ENCODE measurements at regions not wholly inside any gene's neighbourhood (a gene's known extent, or its start where the extent isn't known, plus 50 kb on each side); places are given as distances from the start of the nearest gene placed in this dataset.
"Not testable (repeated sequence)": the region's sequence is repeated elsewhere in the genome, so short reads cannot be mapped to it uniquely, and the experiment has no call there.

DNA sequence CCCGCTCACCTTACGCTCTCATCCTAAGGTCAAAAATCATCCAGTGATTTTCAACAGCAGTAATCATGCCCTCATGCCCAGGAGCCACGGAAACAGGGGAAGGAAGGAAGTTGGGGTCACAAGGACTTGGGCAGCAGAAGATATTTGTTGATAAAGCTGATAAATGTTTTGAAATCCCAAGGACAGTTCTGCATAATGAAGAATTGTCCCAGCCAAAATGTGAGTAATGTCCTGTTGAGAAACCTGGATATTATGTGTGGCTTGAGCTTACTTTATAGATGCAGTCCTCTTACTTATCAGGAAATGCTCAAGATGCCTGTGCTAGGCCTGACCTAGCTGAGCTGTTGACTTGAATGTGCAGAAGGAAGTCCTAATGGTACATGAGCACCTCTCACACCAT, 263.0 kb upstream of the ZFP42 start:
- DNase-seq, result no peak

DNA sequence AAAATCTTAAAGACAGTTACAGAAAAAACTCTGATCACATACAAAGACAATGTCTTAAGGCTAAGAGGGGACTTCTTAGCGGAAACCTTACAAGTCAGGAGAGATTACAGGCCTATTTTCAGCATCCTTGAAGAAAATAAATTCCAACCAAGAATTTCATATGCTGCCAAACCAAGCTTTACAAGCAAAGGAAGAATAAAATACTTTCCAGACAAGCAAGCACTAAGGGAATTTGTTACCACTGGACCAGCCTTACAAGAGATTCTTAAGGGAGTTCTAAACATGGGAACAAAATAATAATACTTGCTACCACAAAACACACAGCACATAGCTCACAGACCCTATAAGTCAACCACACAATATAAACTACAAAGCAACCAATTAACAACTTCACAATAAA, 255.8 kb upstream of the ZFP42 start:
- no peak for DNase-seq

DNA sequence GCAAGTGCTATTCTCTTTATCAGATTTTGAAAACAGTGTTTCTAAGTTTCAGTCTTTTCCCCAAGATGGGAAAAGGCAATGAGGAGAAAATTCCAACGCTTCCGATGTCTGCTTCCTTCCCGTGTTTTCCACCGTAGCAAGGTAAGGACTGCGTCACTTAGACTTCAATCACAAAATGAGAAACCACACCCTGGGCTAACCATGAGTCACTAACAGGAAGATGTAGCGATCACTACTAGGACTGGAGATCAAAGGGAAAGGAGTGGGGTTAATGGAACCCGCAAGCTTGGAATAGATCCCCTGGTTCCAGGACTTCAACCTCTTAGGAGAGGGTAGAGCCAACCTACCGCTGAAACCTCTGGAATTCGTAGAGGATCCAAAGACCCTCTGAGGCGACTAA, 250.7 kb upstream of the ZFP42 start:
- no peak for DNase-seq

DNA sequence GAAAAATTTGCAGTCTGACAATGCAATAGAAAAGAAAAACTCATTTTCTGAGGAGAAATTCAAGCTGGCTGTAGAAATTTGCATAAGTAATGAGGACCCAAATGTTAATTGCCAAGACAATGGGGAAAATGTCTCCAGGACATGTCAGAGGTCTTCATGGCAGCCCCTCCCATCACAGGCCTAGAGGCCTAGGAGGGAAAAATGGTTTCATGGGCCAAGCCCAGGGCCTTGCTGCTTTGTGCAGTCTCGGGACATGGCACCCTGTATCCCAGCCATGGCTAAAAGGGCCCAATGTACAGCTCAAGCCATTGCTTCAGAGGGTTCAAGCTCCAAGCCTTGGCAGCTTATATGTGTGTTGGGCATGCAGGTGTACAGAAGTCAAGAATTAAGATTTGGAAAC, 244.9 kb upstream of the ZFP42 start:
- DNase-seq, result not testable (repeated sequence)

DNA sequence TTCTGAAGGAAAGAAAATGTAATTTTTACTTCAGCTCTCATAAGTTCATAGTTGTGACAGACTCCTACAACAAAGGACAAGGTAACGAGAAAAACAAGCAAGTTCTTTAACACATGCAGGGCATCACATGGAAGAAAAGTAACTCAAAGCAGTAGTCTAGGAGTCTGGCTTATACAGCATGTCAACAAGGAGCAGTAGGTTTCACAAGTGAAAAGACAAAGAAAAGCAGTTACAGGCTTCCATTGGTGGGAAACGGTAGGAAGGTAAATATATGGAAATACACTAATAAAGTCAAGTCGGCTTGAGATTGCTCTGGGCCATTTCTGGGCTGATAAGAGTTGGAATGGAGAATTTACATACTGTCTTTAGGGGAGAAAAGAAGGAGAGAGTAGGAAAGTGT, 228.4 kb upstream of the ZFP42 start:
- no peak for DNase-seq

DNA sequence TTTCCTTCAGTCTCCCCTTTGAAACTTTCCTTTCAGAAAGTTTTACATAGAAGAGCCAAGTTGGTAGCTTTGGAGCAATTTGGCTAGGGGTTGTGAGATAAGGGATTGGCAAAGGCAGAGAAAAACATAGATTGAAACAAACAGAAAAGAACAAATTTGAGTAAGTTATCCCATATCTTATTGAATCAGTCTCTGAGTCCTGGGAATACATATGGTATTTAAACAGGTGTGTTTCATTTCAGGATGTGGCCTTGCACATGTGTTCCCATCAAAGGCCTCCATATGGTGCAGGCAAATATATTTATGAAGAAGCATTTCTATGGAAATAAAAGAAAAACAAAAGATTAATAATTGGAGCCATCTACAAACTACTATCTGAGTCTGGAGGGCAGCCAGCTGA, 227.9 kb upstream of the ZFP42 start:
- no peak for DNase-seq

DNA sequence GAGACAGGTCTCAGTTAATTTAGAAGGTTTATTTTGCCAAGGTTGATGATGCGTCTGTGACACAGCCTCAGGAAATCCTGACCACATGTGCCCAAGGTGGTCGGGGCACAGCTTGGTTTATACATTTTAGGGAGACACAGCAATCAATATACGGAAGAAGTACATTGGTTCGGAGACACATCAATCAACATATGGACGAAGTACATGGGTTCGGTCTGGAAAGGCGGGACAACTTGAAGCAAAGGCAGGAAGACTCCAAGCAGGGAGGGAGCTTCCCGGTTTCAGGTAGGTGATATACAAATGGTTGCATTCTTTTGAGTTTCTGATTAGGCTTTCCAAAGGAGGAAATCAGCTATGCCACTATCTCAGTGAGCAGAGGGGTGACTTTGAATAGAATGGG, 225.2 kb upstream of the ZFP42 start:
- DNase-seq, result no peak

DNA sequence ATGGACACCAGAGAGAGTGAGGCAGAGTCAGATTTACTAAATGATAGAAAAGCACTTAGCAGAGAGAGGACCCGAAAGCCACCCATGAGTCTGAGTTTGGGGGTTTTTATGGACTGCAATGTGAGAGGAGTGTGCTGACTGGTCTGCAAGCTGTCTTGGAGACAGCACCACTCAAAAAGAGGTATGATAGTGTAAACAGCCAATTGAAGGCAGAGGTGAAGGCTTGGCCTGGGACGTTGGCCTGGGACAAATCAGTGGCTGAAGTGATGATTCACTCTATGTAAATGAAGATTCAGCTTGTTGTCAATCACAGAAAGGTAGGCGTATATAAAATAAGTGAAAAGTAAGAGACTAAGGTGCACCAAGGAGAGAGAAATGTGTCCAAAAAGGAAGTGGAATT, 217.6 kb upstream of the ZFP42 start:
- DNase-seq, result no peak

DNA sequence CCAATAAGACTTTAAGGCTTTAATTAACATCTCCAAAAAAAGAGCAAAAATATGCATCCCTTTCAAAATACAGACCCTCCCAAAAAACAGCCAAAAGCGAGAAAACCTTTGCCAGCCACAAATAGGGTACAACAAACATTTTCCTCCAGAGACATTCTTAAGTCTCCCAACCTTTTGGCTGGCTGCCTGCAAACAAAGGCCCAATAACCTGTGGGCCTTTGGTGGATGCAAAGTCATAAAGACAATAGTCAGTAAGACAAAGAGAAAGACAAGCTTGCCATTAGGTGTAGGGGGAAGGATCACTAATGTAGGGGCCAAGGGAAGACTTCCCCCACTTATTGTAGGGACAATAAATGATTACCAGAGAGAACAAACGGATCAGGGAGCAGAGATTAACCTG, 215.5 kb upstream of the ZFP42 start:
- no peak for DNase-seq

DNA sequence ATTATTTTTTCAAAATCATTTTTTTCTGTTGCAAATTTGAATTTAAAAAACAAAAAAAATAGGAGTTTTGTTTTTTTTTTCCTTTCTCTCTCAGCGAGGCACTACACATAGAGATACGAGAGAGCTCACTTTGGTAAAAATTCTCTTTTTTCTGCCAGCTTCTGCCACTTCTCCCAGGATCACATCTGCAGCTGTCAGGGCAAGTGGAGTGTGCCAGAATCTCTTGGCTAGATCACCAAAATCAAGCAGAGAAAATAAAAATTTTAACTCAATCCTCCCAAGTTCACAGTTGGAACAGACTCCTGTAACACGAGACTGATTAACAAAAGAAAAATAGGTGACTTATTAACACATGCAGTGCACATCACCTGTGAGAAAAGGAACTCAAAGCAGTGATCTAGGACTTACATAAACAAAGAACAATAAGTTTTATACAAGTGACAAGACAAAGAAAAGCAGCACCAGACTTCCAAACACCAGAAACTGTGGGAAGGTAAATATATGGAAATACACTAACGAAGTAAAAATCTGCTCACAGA, 213.2 kb upstream of the ZFP42 start:
- DNase-seq, result no peak

DNA sequence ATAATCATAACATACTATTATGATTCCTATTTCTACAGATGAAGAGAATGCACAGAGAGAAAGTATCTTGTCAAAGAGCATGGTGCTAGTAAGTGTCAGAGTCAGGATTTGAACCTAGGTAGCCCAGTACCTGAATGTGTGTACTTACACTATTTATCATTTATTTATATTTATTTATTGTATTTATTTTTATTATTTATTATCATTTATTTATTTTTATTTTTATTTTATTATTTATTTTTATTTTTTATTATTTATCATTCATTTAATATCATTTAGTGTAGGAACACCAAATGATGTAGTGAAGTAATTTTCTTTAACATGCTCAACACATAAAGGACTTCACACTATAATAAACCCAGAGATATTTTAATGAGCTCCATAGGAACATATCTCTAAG, 209.4 kb upstream of the ZFP42 start:
- DNase-seq, result no peak

DNA sequence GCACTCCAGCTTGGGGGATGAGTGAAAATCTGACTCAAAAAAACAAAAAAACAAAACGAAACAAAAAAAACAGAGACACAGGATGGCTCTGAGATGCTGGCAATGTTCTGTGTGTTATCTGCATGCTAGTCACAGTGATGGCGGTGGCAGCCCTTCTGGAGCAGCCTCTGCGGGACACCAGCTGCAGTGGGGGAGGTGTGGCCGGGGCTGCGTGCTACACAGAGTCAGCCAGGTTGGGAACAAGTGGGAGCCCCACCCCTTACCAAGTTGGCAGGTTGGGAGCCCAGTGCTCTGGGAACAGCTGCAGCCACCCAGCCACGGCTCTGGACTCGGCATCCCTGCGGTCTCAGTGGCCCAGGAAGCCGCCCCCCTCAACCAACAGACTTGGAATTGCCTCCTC, 206.5 kb upstream of the ZFP42 start:
- no peak for DNase-seq

DNA sequence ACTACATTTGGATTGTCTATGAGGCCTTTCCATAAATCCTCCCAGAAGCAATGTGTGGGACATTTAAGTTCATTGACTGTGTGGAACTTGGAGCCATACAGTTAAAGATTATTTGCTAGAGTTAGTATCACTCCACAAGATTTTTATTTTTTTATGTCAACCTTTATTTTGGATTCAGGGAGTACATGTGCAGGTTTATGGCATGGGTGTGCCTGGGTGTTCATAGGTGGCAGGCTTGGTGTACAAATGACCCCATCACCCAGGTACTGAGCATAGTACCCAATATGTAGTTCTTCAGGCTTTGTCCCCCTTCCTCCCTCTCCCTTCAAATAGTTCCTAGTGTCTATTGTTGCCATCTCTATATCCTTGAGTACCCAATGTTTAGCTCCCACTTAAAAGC, 199.8 kb upstream of the ZFP42 start:
- no peak for DNase-seq

DNA sequence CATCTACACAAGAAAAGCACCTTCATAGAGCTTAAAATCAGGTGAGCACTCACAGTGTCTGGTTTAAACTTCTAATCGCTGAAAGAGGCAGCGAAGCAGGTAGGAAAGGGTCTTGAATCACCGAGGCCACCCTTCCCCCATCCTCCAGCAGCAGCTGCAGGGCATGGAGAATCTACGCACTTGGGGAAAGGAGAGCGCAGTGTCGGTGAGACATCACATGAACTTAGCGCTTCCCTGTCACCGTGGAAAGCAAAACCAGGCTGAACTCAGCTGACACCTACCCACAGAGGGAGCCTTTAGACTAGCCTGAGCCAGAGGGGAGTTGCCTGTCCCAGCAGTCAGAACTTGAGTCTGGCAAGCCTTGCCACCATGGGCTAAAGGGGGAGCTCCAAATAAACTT, 197.2 kb upstream of the ZFP42 start:
- no peak for DNase-seq

DNA sequence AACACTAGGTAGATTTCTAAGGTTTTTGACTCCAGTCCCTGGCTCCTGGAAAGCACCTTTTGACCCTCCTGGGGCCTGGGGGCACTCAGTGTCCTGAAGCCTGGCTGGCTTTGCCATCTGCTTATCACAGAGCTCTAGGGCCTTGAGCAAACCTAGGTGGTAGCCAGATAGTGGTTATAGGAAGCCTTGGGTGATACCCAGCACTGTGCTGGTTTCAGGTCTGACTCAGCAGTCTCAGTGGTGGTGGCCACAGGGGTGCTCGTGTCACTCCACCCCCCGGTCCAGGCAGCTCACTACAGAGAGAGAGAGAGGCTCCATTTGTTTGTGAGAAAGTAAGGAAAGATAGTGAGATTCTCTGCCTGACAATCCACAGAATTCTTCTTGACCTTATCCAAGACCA, 195.8 kb upstream of the ZFP42 start:
- DNase-seq, result no peak

DNA sequence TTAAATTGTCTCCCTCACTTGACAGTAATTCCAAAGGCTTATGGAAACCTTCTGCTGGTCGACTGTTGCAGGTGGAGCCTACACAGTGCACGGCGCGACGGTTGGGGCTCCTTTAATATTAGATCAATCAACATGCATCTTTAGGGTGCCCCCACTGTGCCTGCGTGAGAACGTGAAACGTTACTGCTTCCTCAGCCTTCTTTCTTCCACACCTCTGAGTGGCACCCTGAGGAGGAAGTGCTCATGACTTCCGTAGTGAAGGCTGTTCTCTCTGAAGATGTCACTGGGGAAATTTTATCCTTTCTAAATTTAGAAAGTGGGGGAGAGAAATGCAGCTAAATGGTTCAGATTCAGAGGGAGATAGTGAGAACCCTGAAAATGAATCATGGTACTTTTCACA, 184.0 kb upstream of the ZFP42 start:
- DNase-seq, result no peak

DNA sequence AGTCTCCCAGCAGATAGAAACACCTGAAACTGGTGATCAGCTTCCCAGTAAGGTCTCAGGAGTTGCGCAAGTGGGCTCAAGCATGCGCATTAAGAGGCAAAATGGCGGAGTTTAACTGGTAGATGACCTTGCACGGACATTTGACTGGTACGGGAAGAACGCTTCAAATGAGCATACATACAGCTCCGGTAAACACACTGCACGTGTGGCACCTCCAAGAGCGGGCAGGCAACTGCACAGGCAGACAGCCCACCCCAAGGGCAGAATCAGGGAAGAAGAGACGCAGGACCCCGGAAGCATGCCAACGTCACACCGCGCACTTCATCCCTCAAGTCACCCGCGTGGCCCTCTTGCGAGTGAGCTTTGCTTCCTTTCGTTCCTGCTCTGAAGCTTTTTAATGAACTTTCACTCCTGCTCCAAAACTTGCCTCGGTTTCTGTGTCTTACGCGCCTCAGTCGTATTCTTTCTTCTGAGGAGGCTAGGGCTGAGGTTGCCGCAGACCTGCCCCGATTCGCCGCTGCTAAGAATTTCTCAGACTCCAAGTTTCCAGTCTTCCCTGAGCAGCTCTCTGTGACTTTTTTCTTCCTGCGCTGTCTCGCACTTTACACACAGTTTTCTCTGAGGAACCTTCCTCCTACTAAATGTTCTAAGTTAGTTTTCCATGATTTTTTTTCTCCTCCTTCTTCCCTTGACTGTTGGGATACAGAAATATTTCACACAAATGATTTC, 180.7 kb upstream of the ZFP42 start:
- DNase-seq, result no peak

DNA sequence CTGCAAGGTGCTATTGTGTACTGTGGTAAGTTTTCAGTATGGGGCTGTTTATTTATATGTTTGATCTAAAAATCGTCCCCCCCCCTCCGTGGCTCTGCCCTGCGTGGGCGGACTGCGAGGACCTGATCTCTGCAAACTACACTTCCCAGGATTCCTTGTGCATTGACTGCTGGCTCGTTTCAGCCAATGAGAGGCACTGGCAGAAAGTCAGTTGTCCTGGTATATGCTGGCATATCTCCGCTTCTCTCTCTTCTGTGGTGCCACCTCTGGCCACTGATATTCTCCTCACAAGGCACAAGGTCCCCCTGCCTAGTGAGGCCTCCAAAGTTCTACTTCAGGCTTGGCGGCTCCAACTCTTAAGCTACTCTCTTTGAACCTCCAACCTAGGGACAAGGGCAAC, 168.8 kb upstream of the ZFP42 start:
- no peak for DNase-seq

DNA sequence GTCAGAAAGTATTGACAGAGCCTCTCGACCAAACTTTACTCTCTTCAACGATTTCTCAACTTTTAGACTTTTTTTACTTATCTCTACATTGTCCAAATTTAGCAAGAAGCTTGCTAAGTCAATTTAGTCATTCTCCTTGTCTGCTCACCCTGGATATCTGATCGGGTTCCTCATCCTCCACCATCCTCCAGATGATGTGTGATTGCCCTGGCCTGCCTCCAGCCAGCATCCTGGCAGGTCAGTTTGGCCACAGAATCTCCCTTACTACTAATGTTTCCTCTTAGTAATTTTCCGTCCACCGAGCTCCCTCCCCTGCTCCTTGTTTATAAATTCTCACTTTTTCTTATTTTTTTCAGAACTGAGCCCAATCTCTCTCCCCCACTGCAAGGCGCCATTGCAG, 167.9 kb upstream of the ZFP42 start:
- DNase-seq, result no peak

DNA sequence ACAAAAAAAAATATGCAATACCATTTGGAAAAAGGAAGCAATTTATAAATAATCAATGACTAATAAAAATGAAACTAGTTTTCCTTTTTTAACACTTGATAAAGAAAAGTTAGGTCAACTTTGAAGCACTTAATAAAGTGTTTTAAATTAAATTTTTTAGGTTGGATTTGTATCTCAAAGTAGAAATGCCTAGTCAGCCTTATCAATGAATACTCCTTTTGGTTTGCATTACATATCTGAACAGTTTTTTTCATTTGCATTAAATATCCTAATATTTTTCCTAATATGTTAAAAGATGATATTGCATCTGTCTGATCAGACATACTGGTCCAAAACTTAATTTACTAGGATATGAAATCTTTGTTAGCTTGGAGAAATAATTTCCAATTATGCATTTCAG, 155.8 kb upstream of the ZFP42 start:
- no peak for DNase-seq

DNA sequence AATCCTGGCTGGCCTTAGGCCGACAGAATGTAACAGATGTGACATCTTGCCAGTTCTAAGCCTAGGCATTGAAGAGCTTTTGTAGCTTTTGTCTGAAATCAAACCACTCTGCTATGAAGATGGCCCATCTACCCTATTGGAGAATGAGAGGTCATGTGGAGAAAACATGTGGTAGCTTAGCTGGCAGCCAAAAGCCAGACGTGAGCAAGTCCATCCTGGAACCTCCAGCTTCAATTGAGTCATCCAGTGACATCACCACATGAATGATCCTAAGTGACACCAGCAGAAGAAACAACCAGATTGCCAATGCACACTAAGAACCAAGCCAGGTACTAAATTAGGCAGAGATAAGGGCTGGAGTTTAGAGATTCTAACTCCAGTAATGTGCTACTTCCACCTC, 154.8 kb upstream of the ZFP42 start:
- no peak for DNase-seq

DNA sequence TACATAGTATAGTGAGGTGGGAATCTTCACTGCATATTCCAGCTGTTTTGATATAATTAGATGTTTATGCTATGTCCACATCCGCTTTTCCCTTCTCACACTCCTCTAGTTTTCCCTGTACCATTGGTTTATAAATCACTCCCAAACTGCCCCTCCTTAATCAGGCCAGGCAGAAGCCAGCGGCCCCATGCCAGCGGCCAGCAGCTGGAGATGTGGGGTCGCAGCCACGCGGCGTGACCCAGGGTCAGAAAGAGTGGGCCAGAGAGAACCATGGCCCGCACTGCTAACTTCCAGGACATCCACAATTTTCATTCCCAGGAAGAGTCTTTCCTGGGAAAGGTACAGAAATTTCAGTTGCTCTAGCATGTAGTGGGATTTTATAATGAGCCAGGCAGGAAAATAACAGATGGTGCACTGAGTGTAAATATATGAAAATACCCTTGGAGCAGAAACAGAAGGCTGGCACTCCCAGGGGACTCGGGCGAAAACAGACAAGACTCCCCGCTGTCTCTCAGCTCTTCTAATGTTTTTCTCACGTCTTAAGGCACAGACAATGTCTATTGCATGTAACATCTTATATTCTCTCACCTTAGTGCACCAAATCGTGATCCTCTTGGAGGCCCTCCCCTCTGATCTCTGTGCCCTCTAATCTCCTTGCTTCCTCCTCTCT, 145.9 kb upstream of the ZFP42 start:
- no peak for DNase-seq

DNA sequence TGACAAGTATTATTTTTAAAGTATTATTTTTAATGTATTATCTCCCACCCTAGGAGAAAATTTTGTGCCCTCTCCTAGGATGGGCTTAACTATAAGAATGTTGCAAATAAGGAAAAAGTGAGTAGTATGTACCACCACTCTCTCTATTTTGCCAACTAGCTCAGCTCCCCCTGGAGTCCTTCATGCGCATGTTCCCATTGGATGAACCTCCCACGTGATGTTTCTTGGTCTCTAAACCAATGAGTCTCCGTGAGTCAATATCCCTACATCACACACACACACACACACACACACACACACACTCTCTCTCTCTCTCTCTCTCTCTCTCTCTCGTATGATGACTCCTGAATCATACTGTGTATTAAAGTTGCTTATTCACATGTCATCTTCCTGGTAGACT, 129.7 kb upstream of the ZFP42 start:
- no peak for DNase-seq

DNA sequence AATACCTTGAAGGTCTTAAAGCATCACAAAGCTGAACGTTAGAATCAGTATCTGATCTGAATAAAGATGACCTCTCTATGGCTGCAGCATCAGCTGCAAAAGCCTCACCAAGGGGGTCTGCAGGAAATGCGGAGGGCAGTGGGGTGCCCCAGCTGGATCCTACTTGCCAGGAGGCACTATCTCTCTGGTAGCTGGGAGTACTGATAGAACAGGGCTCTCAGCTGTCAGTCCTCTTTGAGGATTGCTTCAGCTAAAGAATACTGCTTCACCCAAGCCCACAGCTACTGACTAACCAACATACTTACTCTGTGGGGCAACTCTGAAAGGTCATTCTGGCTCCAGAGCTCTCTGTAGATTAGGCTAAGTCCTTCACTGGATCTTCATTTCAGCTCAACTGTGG, 112.5 kb upstream of the ZFP42 start:
- no peak for DNase-seq

Measured in cerebellar nuclear complex (tissue), 1 donor.